GM19468 (cell line): ENCODE measurements at regions not wholly inside any gene's neighbourhood (a gene's known extent, or its start where the extent isn't known, plus 50 kb on each side); places are given as distances from the start of the nearest gene placed in this dataset.

Experiments used
- ATAC-seq: cut with Tn5 transposase; IDR thresholded peaks from one replicate; pipeline ENCODE4 v1.9.1; 2021; ENCODE audit warnings: mild to moderate bottlenecking, moderate library complexity, moderate number of reproducible peaks; ENCODE audit not compliant: unreplicated experiment; ENCODE audit errors: extremely low read depth

- no peak for ATAC-seq
These were observed 57.6 kb upstream of the PARD3B start for GRCh38 chr2:204487447-204488229.

GRCh38 chr2:204491528-204491927 lies 53.7 kb upstream of the PARD3B start:
- no peak for ATAC-seq

GRCh38 chr2:204492417-204492816 lies 52.9 kb upstream of the PARD3B start:
- ATAC-seq, result no peak

- ATAC-seq, result no peak
These were observed 50.6 kb upstream of the PARD3B start for GRCh38 chr2:204494681-204495080.

- no peak for ATAC-seq
These were observed 49.9 kb upstream of the PARD3B start for GRCh38 chr2:204495381-204495780.
